HCT116 (cell line): ENCODE measurements at regions not wholly inside any gene's neighbourhood (a gene's known extent, or its start where the extent isn't known, plus 50 kb on each side); places are given as distances from the start of the nearest gene placed in this dataset.

Source experiments
- ATAC-seq: fragments of 200-7000 bp; cut with Tn5 transposase; 2 replicates; pipeline ENCODE4 v1.9.1; 2020; ENCODE audit warnings: mild to moderate bottlenecking, moderate library complexity
- BruUV-seq: library from RNA; stranded (reverse); fragments of 400-500 nt; replicated peaks from 2 replicates; lab custom pipeline; 2021; lab: Mats Ljungman, UMichigan
- CTCF ChIA-PET: fragments of 300-600 bp; sonication (Branson Sonifier 250); formaldehyde crosslinking; loops from one replicate; lab custom pipeline; 2021; ENCODE audit warnings: antibody characterized with exemption; lab: Charles Lee
- POLR2A ChIA-PET: fragments of 300-600, 350-600 bp; sonication (Branson Sonifier 250); formaldehyde crosslinking; loops from one replicate; lab custom pipeline; 2021; ENCODE audit warnings: antibody characterized with exemption; lab: Charles Lee
- RAD21 ChIA-PET, 2 experiments: fragments of 300-600 bp; sonication (Branson Sonifier 250); formaldehyde crosslinking; loops; one replicate each; lab custom pipeline; 2023; ENCODE audit warnings: low total read pairs in 2 of 2; ENCODE audit not compliant: uncharacterized antibody in 2 of 2, unreplicated experiment in 2 of 2, low non-redundant PET in 1 of 2; lab: Charles Lee
- DNase-seq: peaks from one replicate; pipeline ENCODE4 v3.0.0-alpha.2; 2010; ENCODE audit warnings: low read depth, low spot score
- H2AFZ ChIP-seq: fragments of 200-600 bp; shearing (Covaris generic), sonication (generic); 2 replicates; pipeline ENCODE4 v1.6.1; 2017; ENCODE audit warnings: low read depth, mixed run types, mixed read lengths, antibody characterized with exemption, low read length; ENCODE audit not compliant: poor library complexity, severe bottlenecking
- H3K27ac ChIP-seq: 2 replicates; pipeline ENCODE4 v1.5.1; 2012; ENCODE audit warnings: low read depth, low read length
- H3K27me3 ChIP-seq: fragments of 200-600 bp; sonication (generic); 2 replicates; pipeline ENCODE4 v1.6.1; 2016; ENCODE audit warnings: mixed run types, low read length, mixed read lengths; ENCODE audit not compliant: insufficient read depth
- H3K36me3 ChIP-seq, 2 experiments: fragments of 200-500 bp in 1 of 2; fragments of 200-600 bp in 1 of 2; sonication (Bioruptor generic) in 1 of 2; sonication (generic) in 1 of 2; 2 replicates each; pipeline versions ENCODE4 v1.5.1 to v1.6.1; 2014 to 2016; ENCODE audit warnings: low read length in 2 of 2, inconsistent platforms in 1 of 2, mixed read lengths in 1 of 2, mixed run types in 1 of 2; ENCODE audit not compliant: insufficient read depth in 2 of 2, control insufficient read depth in 1 of 2
- H3K4me1 ChIP-seq, 2 experiments: fragments of 200-600 bp in 1 of 2; sonication (generic) in 1 of 2; 2 replicates each; pipeline versions ENCODE4 v1.5.1 to v1.6.1; 2012 to 2017; ENCODE audit warnings: low read length in 2 of 2, inconsistent platforms in 1 of 2, mild to moderate bottlenecking in 1 of 2, mixed read lengths in 1 of 2, mixed run types in 1 of 2, moderate library complexity in 1 of 2; ENCODE audit not compliant: insufficient read depth in 2 of 2, control insufficient read depth in 1 of 2
- H3K4me2 ChIP-seq: fragments of 200-600 bp; sonication (generic); 2 replicates; pipeline ENCODE4 v1.6.1; 2017; ENCODE audit warnings: mixed run types, low read length, mixed read lengths
- H3K4me3 ChIP-seq, 2 experiments: fragments of 200-600 bp in 1 of 2; sonication (generic) in 1 of 2; replicated peaks in 1 of 2; 2 replicates each; pipeline ENCODE4 v1.5.1; 2011 to 2016; ENCODE audit warnings: low read length in 2 of 2, control low read depth in 1 of 2, low read depth in 1 of 2, mild to moderate bottlenecking in 1 of 2, mixed read lengths in 1 of 2, mixed run types in 1 of 2
- H3K79me2 ChIP-seq: fragments of 200-600 bp; sonication (generic); 2 replicates; pipeline ENCODE4 v1.6.1; 2017; ENCODE audit warnings: mild to moderate bottlenecking, mixed run types, low read length, moderate library complexity, mixed read lengths; ENCODE audit not compliant: insufficient read depth
- H3K9ac ChIP-seq: fragments of 200-600 bp; sonication (generic); 2 replicates; pipeline ENCODE4 v1.6.1; 2016; ENCODE audit warnings: low read length, mixed read lengths
- H3K9me2 ChIP-seq: fragments of 200-600 bp; sonication (generic), shearing (Covaris generic); 2 replicates; pipeline ENCODE4 v1.6.1; 2017; ENCODE audit warnings: mixed run types, mild to moderate bottlenecking, moderate library complexity; ENCODE audit not compliant: insufficient read depth
- H3K9me3 ChIP-seq, 2 experiments: fragments of 200-500 bp in 1 of 2; fragments of 200-600 bp in 1 of 2; sonication (Bioruptor generic) in 1 of 2; sonication (generic) in 1 of 2; 2 replicates each; pipeline ENCODE4 v1.6.1; 2014 to 2017; ENCODE audit warnings: low read length in 2 of 2, mixed read lengths in 2 of 2, inconsistent platforms in 1 of 2, low read depth in 1 of 2, mild to moderate bottlenecking in 1 of 2, mixed run types in 1 of 2, moderate library complexity in 1 of 2; ENCODE audit not compliant: control insufficient read depth in 1 of 2, insufficient read depth in 1 of 2
- H4K20me1 ChIP-seq: fragments of 200-600 bp; sonication (generic), shearing (Covaris generic); 2 replicates; pipeline ENCODE4 v1.6.1; 2017; ENCODE audit warnings: mixed run types, mild to moderate bottlenecking, moderate library complexity; ENCODE audit not compliant: insufficient read depth
- CBX3 ChIP-seq: IDR thresholded peaks from 2 replicates; pipeline ENCODE4 v1.6.1; 2012; ENCODE audit warnings: low read depth
- CEBPB ChIP-seq: IDR thresholded peaks from 2 replicates; pipeline ENCODE4 v1.6.1; 2012; ENCODE audit warnings: low read depth
- EGR1 ChIP-seq: IDR thresholded peaks from 2 replicates; pipeline ENCODE4 v1.6.1; 2012; ENCODE audit warnings: low read depth
- ELF1 ChIP-seq: IDR thresholded peaks from 2 replicates; pipeline ENCODE4 v1.6.1; 2012; ENCODE audit warnings: low read depth, borderline replicate concordance
- EZH2 ChIP-seq: fragments of 200-600 bp; sonication (generic); IDR thresholded peaks from 2 replicates; pipeline ENCODE4 v1.6.1; 2017; ENCODE audit warnings: antibody characterized with exemption, mixed run types
- EZH2phosphoT487 ChIP-seq: fragments of 200-600 bp; IDR thresholded peaks from 2 replicates; pipeline ENCODE4 v1.6.1; 2018; ENCODE audit warnings: antibody characterized with exemption, borderline replicate concordance
- FOSL1 ChIP-seq: IDR thresholded peaks from 2 replicates; pipeline ENCODE4 v1.6.1; 2012; ENCODE audit warnings: low read depth
- JUND ChIP-seq: IDR thresholded peaks from 2 replicates; pipeline ENCODE4 v1.6.1; 2012
- POLR2A ChIP-seq: IDR thresholded peaks from 2 replicates; pipeline ENCODE4 v1.7.0; 2011; ENCODE audit warnings: borderline replicate concordance; ENCODE audit not compliant: insufficient read depth, insufficient read length; ENCODE audit errors: extremely low read depth
- POLR2AphosphoS5 ChIP-seq: IDR thresholded peaks from 2 replicates; pipeline ENCODE4 v1.6.1; 2011; ENCODE audit warnings: mild to moderate bottlenecking, low read depth, low read length, moderate library complexity
- RAD21 ChIP-seq: IDR thresholded peaks from 2 replicates; pipeline ENCODE4 v1.6.1; 2012; ENCODE audit warnings: low read depth, mild to moderate bottlenecking
- SRF ChIP-seq: IDR thresholded peaks from 2 replicates; pipeline ENCODE4 v1.6.1; 2012; ENCODE audit warnings: low read depth
- TCF7L2 ChIP-seq: IDR thresholded peaks from 2 replicates; pipeline ENCODE4 v1.7.0; 2011; ENCODE audit warnings: borderline replicate concordance, inconsistent platforms; ENCODE audit not compliant: insufficient read depth, insufficient read length; ENCODE audit errors: extremely low read depth
- ZNF274 ChIP-seq: fragments of 200-500 bp; sonication (Bioruptor generic); IDR thresholded peaks from 2 replicates; pipeline ENCODE4 v1.6.1; 2014; ENCODE audit warnings: mild to moderate bottlenecking, low read depth, low read length, inconsistent platforms
- intact Hi-C: fragments of 100-400 bp; cut with micrococcal nuclease; formaldehyde crosslinking; loops from 2 replicates; pipeline ENCODE4 v1.10.0; 2022
- TF ChIP-seq, protein P1 (sequence below): IDR thresholded peaks from 2 replicates; pipeline ENCODE4 v1.6.1; 2011; ENCODE audit warnings: mild to moderate bottlenecking, low read length, moderate library complexity; ENCODE audit not compliant: insufficient replicate concordance; ENCODE audit errors: extremely low read depth
- TF ChIP-seq, protein P2 (sequence below), 3 experiments: fragments of 200-600 bp in 1 of 3; sonication (generic) in 1 of 3; IDR thresholded peaks in 2 of 3; conservative IDR thresholded peaks in 1 of 3; 2 replicates each; pipeline ENCODE4 v1.5.1; 2012 to 2017; ENCODE audit warnings: low read depth in 2 of 3, low read length in 2 of 3, antibody characterized with exemption in 1 of 3, borderline replicate concordance in 1 of 3, control low read depth in 1 of 3, mild to moderate bottlenecking in 1 of 3, mixed read lengths in 1 of 3, mixed run types in 1 of 3, moderate library complexity in 1 of 3; ENCODE audit not compliant: insufficient read depth in 1 of 3
- TF ChIP-seq, protein P3 (sequence below): IDR thresholded peaks from 2 replicates; pipeline ENCODE4 v1.6.1; 2012
- TF ChIP-seq, protein P4 (sequence below): IDR thresholded peaks from 2 replicates; pipeline ENCODE4 v1.6.1; 2012; ENCODE audit warnings: low read depth
- TF ChIP-seq, protein P5 (sequence below): IDR thresholded peaks from 2 replicates; pipeline ENCODE4 v1.6.1; 2012

DNA sequence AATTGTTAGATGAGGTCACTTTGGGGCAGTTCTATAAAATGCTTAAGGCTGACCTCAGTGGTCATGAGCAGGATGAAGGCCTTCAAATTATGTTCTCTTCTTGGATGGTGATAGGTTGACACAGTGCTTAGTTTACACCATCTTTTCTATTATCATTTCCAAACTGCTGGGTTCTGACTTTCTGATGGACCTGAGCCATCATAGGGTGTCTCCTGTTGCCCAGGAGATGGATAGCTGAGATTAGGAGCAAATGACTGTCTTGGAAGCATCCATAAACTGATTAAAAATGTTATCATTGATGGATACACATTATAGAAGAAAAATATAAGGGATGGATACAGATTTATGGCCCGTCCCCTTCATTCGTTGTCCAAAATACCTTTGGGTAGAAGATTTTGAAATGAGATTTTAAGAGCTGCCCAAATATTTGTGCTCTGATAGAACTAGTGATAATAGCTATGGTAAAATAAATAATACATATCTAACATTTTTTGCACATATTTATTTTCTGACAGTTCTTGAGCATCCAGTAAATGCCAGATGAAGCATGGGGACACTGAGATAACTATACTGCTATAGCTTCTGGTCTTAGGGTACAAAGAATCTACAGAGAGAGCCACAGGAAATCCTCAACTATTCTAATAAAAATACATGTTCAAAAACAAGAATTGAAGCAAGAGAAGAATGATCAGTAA is 839.4 kb upstream of the LCORL start:
- no peak overlapping the region for H2AFZ ChIP-seq
- H3K27me3 ChIP-seq, result no peaks in the 10 kb centered on the region
- no peaks in the 10 kb centered on the region for H3K9me2 ChIP-seq
- no TSS peak for BruUV-seq
- no peaks in the 10 kb centered on the region for H3K4me1 ChIP-seq
- H4K20me1 ChIP-seq, result no peaks in the 10 kb centered on the region
- ChIA-PET RAD21 (no interaction called here), POLR2A (no interaction called here), CTCF (no interaction called here)
- ATAC-seq (no peak), DNase-seq (no peak)
- intact Hi-C loops, result no loop called here
- no peaks in the 10 kb centered on the region for H3K36me3 ChIP-seq
- no peaks in the 10 kb centered on the region for H3K79me2 ChIP-seq
- H3K9ac ChIP-seq, result no peak overlapping the region
- H3K27ac ChIP-seq, result no peak overlapping the region
- no peak overlapping the region for H3K4me2 ChIP-seq
- H3K9me3 ChIP-seq, result 0 out of 4 replicates have a peak, but pooled peaks cover 0 to 3% of the 10 kb centered on the region in 2 experiments
- H3K4me3 ChIP-seq, result no peak overlapping the region
- no peak for TF ChIP-seq TCF7L2
- TF ChIP-seq, protein P1, sequence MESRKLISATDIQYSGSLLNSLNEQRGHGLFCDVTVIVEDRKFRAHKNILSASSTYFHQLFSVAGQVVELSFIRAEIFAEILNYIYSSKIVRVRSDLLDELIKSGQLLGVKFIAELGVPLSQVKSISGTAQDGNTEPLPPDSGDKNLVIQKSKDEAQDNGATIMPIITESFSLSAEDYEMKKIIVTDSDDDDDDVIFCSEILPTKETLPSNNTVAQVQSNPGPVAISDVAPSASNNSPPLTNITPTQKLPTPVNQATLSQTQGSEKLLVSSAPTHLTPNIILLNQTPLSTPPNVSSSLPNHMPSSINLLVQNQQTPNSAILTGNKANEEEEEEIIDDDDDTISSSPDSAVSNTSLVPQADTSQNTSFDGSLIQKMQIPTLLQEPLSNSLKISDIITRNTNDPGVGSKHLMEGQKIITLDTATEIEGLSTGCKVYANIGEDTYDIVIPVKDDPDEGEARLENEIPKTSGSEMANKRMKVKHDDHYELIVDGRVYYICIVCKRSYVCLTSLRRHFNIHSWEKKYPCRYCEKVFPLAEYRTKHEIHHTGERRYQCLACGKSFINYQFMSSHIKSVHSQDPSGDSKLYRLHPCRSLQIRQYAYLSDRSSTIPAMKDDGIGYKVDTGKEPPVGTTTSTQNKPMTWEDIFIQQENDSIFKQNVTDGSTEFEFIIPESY, result no peak
- no peak for TF ChIP-seq JUND
- TF ChIP-seq FOSL1, result no peak
- TF ChIP-seq CEBPB, result no peak
- TF ChIP-seq, protein P2, sequence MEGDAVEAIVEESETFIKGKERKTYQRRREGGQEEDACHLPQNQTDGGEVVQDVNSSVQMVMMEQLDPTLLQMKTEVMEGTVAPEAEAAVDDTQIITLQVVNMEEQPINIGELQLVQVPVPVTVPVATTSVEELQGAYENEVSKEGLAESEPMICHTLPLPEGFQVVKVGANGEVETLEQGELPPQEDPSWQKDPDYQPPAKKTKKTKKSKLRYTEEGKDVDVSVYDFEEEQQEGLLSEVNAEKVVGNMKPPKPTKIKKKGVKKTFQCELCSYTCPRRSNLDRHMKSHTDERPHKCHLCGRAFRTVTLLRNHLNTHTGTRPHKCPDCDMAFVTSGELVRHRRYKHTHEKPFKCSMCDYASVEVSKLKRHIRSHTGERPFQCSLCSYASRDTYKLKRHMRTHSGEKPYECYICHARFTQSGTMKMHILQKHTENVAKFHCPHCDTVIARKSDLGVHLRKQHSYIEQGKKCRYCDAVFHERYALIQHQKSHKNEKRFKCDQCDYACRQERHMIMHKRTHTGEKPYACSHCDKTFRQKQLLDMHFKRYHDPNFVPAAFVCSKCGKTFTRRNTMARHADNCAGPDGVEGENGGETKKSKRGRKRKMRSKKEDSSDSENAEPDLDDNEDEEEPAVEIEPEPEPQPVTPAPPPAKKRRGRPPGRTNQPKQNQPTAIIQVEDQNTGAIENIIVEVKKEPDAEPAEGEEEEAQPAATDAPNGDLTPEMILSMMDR (IDR thresholded peaks at IDR 0.05 in 2 of 3, conservative IDR thresholded peaks at IDR 0.05 in 1 of 3; ENCODE audit: borderline replicate concordance in 1 of 3, insufficient read depth in 1 of 3, low read depth in 2 of 3, low read length in 2 of 3), result no peak
- no peak for TF ChIP-seq ZNF274
- no peak for TF ChIP-seq EZH2phosphoT487
- TF ChIP-seq ELF1, result no peak
- TF ChIP-seq SRF, result no peak
- no peak for TF ChIP-seq POLR2A
- TF ChIP-seq RAD21, result no peak
- TF ChIP-seq POLR2AphosphoS5, result no peak
- TF ChIP-seq, protein P3, sequence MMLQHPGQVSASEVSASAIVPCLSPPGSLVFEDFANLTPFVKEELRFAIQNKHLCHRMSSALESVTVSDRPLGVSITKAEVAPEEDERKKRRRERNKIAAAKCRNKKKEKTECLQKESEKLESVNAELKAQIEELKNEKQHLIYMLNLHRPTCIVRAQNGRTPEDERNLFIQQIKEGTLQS, result no peak
- TF ChIP-seq CBX3, result no peak
- TF ChIP-seq, protein P4, sequence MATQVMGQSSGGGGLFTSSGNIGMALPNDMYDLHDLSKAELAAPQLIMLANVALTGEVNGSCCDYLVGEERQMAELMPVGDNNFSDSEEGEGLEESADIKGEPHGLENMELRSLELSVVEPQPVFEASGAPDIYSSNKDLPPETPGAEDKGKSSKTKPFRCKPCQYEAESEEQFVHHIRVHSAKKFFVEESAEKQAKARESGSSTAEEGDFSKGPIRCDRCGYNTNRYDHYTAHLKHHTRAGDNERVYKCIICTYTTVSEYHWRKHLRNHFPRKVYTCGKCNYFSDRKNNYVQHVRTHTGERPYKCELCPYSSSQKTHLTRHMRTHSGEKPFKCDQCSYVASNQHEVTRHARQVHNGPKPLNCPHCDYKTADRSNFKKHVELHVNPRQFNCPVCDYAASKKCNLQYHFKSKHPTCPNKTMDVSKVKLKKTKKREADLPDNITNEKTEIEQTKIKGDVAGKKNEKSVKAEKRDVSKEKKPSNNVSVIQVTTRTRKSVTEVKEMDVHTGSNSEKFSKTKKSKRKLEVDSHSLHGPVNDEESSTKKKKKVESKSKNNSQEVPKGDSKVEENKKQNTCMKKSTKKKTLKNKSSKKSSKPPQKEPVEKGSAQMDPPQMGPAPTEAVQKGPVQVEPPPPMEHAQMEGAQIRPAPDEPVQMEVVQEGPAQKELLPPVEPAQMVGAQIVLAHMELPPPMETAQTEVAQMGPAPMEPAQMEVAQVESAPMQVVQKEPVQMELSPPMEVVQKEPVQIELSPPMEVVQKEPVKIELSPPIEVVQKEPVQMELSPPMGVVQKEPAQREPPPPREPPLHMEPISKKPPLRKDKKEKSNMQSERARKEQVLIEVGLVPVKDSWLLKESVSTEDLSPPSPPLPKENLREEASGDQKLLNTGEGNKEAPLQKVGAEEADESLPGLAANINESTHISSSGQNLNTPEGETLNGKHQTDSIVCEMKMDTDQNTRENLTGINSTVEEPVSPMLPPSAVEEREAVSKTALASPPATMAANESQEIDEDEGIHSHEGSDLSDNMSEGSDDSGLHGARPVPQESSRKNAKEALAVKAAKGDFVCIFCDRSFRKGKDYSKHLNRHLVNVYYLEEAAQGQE, result no peak
- no peak for TF ChIP-seq EZH2
- no peak for TF ChIP-seq EGR1
- TF ChIP-seq, protein P5, sequence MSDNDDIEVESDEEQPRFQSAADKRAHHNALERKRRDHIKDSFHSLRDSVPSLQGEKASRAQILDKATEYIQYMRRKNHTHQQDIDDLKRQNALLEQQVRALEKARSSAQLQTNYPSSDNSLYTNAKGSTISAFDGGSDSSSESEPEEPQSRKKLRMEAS, result no peak
